Activated CD4-positive, alpha-beta T cell treated with anti-CD3 and anti-CD28 coated beads, Interleukin-2, amount 50 U/mL, for 16 hours (primary cell): ENCODE measurements at regions not wholly inside any gene's neighbourhood (a gene's known extent, or its start where the extent isn't known, plus 50 kb on each side); places are given as distances from the start of the nearest gene placed in this dataset.

Experiments
- DNase-seq: peaks from one replicate; pipeline ENCODE4 v3.0.0-alpha.2; 2020

DNA sequence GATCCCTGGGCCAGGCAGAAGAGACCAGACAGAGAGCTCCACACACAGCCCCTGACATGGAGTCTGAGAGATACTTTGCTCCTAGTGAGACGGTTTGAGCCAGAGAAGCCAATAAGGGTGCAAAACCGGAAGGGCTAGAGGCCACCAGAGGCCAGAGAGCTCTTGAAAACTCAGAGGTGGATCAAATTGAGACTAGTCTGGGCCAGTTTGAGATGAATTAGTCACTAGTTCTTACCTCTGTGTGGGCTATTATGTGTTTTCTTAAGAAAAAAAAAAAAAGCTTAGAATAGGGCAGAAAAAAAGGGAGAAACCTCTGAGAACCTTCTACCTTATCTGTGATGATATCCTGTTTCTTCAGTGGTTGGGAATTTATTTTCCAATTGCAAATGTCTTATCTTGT lies 110.4 kb upstream of the EDNRA start:
- no peak for DNase-seq

DNA sequence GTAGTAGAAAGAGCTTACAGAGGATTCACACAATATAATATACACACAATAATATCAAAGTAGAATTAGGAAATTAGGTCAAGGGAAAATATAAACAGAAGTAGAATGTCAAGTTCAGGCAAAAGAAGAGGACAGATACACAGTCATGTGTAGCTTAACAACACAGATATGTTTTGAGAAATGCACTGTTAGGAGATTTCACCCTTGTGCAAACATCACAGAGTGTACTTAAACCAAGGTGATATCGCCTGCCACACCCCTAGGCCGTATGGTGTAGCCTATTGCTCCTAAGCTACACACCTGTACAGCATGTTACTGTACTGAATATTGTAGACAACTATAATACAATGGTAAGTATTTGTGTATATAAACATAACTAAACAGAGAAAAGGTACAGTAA lies 110.0 kb upstream of the EDNRA start:
- no peak for DNase-seq

DNA sequence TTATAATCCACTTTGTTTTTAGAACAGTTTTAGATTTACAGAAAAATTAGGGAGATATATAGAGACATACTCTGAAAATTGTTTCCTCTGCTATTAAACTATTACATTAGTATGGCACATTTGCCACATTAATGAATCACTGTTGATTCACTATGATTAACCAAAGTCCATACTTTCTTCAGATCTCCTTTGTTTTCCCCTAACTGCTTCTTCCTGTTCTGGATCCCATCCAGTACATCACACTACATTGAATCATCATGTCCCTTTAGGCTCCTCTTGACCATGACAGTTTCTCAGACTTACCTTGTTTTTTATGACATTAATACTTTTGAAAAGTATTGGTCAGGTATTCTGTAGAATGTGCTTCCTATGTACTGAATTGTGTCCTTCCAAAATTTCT lies 109.2 kb upstream of the EDNRA start:
- no peak for DNase-seq

DNA sequence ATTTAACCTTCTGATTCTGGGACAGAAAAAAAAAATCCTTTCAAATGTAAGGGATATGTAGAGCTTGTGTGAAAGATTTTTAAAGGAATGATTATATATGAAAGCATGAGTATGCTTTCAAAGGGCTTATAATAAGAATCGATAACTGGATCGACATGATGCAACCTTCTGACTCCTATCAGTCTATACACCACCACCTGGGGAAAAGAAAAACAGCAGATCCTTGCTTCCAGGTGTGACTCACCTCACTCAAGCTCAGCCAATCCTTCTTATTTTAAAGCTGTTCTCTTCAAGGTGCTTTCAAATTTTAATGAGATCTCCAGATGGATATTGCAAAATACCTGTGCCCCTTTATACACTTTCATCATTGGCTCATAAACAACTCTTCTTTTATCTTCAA lies 102.1 kb upstream of the EDNRA start:
- no peak for DNase-seq

DNA sequence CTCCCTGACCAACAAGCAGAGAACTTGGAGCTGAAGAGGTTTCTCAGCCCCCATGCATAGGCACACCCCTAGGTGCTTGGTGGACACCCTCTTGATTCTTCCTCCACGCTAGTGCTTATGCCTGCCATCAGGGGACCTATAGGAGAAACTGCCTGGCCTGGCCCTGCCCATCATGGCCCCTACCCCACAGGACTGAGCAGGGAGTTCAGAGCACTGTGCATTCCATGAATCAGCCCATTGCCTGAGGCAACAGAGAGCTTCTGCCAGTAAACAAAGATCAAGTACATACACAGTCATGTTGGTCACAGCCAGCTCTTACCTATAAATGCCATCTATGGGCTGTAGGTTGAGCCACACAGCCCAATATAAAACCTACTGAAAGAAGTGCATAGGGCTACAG lies 99.1 kb upstream of the EDNRA start:
- DNase-seq: no peak

DNA sequence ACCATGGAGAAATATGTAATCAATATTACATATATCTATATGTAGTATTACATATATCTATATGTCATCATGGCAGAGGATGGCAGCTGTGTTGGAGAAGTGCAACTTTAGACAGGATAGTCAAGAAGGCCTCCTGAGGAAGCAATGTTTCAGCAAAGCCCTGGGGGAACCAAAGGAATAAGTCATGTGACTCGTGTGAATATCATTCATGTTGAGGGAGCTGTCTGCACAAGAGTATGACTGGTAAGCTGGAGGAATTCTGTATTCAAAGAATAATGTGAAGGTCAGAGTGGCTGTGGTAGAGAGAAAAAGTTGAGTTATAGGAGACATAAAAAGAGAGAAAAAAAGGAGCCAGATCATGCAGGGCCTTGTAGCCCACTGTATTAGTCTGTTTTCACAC lies 92.9 kb upstream of the EDNRA start:
- no peak for DNase-seq

DNA sequence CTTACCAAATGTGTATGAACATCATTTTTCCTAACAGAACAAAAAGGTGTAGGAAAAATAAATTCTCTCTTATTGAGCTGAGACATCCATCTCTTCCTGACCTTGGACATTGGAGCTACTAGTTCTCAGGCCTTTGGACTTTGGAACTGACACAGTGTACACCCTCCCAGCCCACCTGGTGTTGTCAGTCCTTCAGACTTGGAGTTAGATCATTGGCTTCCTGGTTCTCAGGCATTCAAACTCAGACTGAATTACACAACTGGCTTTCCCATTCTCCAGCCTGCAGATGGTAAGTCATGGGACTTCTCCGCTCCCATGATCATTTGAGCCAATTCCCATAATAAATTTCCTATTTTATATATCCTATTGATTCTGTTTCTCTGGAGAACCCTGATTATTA lies 84.8 kb upstream of the EDNRA start:
- DNase-seq: no peak

DNA sequence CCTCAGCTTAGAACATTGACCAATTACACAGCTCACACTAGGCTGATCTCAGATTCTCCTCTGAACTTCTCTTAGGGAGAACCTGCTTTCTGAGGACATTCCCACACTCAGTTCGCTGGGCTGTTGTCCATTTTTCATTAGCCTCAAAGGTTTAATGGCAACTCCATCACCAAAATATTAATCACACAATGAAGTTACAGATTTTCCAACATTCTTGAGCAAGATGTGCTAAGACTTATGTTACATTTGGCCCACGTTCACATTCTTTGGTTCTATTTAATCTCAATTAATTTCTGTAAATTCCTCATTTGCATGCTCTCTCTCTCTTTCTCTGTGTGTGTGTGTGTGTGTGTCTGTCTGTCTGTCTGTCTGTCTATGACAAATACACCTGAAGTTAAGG lies 82.3 kb upstream of the EDNRA start:
- no peak for DNase-seq

DNA sequence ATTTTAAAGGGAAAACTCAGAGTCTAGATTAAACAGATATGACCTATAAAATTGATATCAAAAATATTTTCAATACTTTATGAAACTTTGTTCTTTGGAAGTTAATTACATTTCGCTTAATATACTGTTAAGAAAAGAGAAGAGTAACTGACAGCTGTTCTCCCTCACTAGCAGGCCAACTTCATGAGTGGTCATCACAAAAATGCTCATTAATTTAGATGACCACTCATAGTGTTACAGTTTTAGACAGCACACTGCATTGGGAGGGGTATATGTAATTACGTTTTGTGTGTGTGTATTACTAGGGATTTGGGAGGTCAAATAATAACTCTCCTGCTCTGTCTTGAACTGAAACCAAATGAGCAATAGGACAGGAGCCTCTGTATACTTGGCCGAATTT lies 80.2 kb upstream of the EDNRA start:
- DNase-seq: no peak

DNA sequence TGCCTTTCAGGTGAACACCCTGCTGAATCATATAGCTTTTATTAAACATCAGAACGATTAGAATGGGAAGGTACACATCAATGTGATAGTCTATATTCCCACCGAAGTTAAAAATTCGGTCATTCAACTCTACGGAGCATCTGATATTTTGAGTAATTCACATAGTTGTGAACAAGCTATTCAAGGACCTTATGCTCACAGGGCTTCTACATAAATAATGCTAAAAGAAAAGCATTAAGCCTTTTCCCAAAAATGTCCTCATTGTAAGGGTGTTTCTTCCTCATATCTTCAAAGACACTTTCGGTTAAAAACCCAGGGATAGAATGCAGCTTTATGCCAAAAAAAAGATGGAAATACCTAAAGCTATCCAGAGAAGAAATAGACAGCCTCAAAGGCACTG lies 79.7 kb upstream of the EDNRA start:
- DNase-seq: no peak

DNA sequence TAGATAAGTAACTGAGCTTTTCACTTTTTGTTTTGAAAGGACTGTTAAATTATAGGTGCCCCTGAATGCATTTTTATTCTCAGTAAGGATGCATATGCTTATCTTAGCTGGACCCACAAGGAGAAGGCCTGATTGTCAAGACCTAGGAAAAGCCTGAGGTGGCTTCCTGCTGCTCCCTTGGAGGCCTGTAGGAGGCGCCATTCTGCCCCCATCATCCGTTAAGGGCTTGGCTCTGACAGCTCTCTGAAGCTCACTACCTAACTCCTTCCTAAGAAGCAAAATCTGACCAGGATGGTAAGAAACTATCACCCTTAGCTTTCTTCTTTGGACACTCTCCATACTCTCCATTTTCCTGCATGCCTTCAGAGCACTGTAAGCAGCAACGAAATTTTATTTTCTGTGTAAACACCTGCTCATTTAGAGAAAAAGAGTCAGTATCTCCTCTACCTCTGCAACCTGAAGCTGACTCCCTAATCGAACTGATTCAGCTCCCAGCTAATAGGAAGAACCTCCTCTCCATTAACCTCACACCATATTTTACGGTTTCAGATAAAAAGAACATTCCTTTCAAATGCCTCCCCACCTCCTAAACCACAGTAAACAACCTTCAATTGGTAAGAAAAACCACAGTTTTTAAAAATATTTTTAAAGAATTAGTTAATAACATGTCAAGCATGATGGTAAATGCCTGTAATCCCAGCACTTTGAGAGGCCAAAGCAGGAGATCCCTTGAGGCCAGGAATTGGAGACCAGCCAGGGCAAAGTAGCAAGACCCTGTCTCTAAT lies 73.4 kb upstream of the EDNRA start:
- no peak for DNase-seq

DNA sequence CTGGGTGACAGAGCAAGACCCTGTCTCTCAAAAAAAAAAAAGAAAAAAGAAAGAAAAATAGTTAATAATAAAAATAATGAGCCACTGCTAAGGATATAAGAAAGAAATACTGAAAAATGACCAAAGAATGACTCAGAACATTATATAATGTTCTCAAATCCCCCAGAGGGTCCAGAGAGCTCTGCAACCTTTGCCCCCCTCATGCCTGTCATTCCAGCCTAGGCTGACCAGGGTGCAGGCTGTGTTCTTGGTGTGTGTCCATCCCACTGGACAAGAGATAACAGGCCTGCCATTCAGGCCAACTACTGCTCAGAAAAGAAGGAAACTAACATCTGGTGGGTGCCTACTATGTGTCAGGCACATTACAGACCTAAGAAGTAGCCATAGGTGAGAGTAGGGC lies 72.7 kb upstream of the EDNRA start:
- no peak for DNase-seq

DNA sequence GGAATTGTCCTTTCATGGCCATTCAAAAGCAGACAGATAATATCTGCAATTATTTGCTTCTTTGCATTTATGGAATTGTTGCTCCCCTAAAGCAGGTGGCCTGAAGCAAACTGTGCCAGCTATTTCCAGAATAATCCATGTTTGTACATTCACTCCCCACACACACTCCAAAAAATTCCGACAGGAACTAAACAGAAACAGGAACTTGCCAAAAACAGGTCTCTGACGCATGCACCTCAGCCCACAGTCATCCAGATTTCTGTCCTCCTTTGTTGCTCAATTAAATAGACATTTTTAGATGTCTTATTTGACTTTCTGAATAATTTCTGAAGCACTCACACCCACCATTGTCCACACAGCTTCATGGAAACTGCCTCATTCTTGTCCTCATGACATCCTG lies 71.5 kb upstream of the EDNRA start:
- no peak for DNase-seq

DNA sequence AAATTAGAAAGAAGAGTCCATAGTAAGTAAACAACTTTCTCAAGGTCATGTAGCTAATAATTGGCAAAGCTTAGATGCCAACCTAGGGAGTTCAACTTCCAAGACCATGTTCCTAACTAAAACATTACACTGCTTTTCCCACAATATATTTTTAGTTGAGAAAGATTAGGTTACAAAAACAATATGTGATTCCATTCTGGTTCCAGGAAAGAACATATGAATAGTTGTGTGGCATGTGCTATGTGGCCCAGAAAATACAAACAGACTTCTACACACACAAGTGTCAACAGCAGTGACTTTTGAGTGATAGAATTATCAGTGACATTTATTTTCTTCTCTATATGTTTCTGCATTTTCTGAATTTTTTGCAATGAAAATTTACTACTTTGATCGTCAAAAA lies 62.7 kb upstream of the EDNRA start:
- no peak for DNase-seq

DNA sequence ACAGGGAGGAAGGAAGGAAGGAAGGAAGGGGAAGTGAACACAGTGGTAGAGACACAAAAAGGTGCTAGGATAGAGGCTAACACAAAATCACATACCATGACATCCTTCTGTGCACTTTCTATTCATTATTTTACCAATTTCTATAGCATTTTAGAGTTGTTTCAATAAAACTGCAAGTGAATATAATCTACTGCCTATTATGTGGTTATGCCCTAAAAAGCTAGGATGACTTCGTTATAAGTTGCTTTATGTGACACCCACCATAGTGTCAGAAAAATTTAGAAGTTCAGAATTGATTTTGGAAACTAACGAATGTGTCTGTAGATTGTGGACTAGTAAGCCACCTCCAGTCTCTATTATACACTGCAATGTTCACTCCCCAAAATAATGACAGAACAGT lies 59.4 kb upstream of the EDNRA start:
- no peak for DNase-seq

DNA sequence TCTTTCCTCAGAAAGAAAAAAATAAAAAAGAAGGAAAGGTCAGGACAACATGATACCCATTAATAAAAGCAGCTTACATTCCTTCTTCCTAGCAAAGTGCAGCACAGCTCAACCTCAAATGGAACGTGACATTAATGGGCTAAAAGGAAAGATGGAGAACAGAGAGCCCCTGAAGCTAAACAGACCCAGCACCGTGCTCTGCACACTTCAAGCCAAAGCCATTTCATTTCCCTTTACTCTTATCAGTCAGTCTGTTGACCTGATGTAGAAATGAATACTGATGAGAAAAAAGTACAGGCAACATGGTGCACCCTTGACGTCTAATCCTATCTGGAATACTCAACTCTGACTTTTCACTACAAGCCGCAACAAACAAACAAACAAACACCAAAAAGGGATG lies 57.7 kb upstream of the EDNRA start:
- no peak for DNase-seq

DNA sequence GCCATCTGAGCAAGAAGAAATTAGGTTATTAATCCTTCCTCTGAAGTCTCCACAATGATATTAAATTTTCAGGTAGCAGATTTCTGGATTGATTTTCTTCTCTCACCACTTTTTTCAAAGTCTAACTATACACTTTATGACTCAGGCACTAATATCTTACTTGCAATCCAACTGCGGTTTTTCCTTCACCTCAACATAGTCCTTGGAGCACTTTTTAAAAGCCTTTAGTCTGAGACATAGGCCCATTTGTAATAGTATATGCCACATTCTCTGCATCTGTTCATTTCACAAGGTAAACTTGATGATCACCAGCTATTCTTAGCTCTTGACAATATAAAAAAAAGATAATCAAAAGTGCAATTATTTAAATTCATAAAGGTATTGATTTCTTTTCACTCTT lies 55.9 kb upstream of the EDNRA start:
- no peak for DNase-seq

DNA sequence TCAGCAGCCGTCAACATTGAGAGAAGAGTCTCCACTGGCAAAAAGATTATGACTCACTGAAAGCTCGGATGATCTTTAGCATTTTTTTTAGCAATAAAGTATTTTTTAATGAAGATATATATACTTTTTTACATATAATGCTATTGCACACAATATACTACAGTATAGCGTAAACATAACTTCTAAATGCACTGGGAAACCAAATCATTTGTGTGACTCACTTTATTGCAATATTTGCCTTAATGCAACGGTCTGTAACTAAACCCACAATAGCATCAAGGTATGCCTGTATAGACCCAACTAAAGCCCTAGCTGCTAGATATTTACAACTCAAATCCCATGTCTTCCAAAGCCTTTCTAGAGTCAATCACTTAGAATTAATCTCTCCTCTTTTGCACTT lies 52.3 kb upstream of the EDNRA start:
- DNase-seq: no peak

DNA sequence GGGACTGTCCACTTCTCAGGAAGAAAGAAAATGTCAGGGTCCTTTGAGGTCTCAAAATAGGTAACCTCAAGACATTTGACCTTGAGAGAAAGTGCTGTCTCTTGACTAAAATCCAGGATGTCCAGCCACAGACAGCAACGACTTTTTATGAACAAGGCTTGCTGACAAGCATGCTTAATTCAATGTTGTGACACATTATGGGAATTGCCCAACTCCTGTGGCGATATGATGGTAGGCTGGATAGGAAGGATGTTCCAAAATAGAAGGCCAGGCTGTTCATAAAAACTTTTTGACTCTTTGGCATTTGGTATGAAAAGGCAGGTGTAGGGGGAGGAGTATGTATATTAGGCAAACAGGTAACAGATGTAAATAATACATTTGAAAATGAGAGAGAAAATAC lies 50.8 kb upstream of the EDNRA start:
- DNase-seq: no peak
